VCaP (cell line): ENCODE measurements at regions not wholly inside any gene's neighbourhood (a gene's known extent, or its start where the extent isn't known, plus 50 kb on each side); places are given as distances from the start of the nearest gene placed in this dataset.
"Not testable (repeated sequence)": the region's sequence is repeated elsewhere in the genome, so short reads cannot be mapped to it uniquely, and the experiment has no call there.

Experiments
- H3K27ac ChIP-seq: fragments of 450-650 bp; 2 replicates; pipeline ENCODE4 v1.5.1; 2017
- CTCF ChIP-seq: fragments of 450-650 bp; conservative IDR thresholded peaks from 2 replicates; pipeline ENCODE4 v1.5.1; 2017; ENCODE audit warnings: mild to moderate bottlenecking, moderate library complexity

- no peak for TF ChIP-seq CTCF
Measured at GRCh38 chr6:179340-179950, 112.8 kb upstream of the DUSP22 start.

GRCh38 chr6:180091-180694 is 112.1 kb upstream of the DUSP22 start:
- not testable (repeated sequence) for H3K27ac ChIP-seq

More at GRCh38 chr6:179340-179950, 112.8 kb upstream of the DUSP22 start:
- no peak overlapping the region for H3K27ac ChIP-seq

- no peak for TF ChIP-seq CTCF
- H3K27ac ChIP-seq: no peak overlapping the region
Measured at GRCh38 chr6:181049-181654, 111.1 kb upstream of the DUSP22 start.

- TF ChIP-seq CTCF: no peak
- H3K27ac ChIP-seq: no peak overlapping the region
Measured at GRCh38 chr6:183668-184067, 108.6 kb upstream of the DUSP22 start.

GRCh38 chr6:184161-184700 is 108.1 kb upstream of the DUSP22 start:
- H3K27ac ChIP-seq: no peak overlapping the region

GRCh38 chr6:186340-186965 is 105.8 kb upstream of the DUSP22 start:
- TF ChIP-seq CTCF: no peak
- H3K27ac ChIP-seq: no peak overlapping the region

More at GRCh38 chr6:184161-184700, 108.1 kb upstream of the DUSP22 start:
- TF ChIP-seq CTCF: no peak

- TF ChIP-seq CTCF: no peak
- H3K27ac ChIP-seq: no peak overlapping the region
Measured at GRCh38 chr6:187210-187861, 105.0 kb upstream of the DUSP22 start.
